H9 (cell line): ENCODE measurements at regions not wholly inside any gene's neighbourhood (a gene's known extent, or its start where the extent isn't known, plus 50 kb on each side); places are given as distances from the start of the nearest gene placed in this dataset.

Experiments
- DNase-seq: peaks from one replicate; pipeline ENCODE4 v3.0.0-alpha.2; 2017
- H2AFZ ChIP-seq: one replicate; pipeline ENCODE4 v1.6.1; 2013; ENCODE audit warnings: mild to moderate bottlenecking, low read length, control low read depth, moderate library complexity
- H2AK5ac ChIP-seq: 2 replicates; pipeline ENCODE4 v1.6.1; 2013; ENCODE audit warnings: low read length, control low read depth, mixed read lengths; ENCODE audit not compliant: insufficient read length
- H2BK120ac ChIP-seq: one replicate; pipeline ENCODE4 v1.6.1; 2013; ENCODE audit warnings: low read depth, mild to moderate bottlenecking, low read length, control low read depth, inconsistent platforms; ENCODE audit not compliant: poor library complexity, severe bottlenecking
- H2BK12ac ChIP-seq: 2 replicates; pipeline ENCODE4 v1.6.1; 2013; ENCODE audit warnings: low read length, control low read depth, mixed read lengths, low read depth; ENCODE audit not compliant: insufficient read length
- H2BK15ac ChIP-seq: 2 replicates; pipeline ENCODE4 v1.6.1; 2013; ENCODE audit warnings: low read depth, low read length, control low read depth
- H2BK20ac ChIP-seq: one replicate; pipeline ENCODE4 v1.6.1; 2013; ENCODE audit warnings: low read depth, mild to moderate bottlenecking, low read length, control low read depth, inconsistent platforms; ENCODE audit not compliant: poor library complexity, severe bottlenecking
- H2BK5ac ChIP-seq: 2 replicates; pipeline ENCODE4 v1.6.1; 2013; ENCODE audit warnings: low read length, control low read depth, mixed read lengths; ENCODE audit not compliant: insufficient read length
- H3K14ac ChIP-seq: 2 replicates; pipeline ENCODE4 v1.6.1; 2013; ENCODE audit warnings: low read length, control low read depth; ENCODE audit not compliant: insufficient read depth
- H3K18ac ChIP-seq: 2 replicates; pipeline ENCODE4 v1.6.1; 2013; ENCODE audit warnings: low read depth, mild to moderate bottlenecking, mixed read lengths, low read length, control low read depth; ENCODE audit not compliant: insufficient read length
- H3K23ac ChIP-seq: 2 replicates; pipeline ENCODE4 v1.6.1; 2013; ENCODE audit warnings: low read length, control low read depth, mixed read lengths, low read depth; ENCODE audit not compliant: insufficient read length
- H3K23me2 ChIP-seq: 2 replicates; pipeline ENCODE4 v1.6.1; 2013; ENCODE audit warnings: low read depth, mild to moderate bottlenecking, mixed read lengths, low read length, control low read depth; ENCODE audit not compliant: insufficient read length, poor library complexity, severe bottlenecking
- H3K27ac ChIP-seq: 2 replicates; pipeline ENCODE4 v1.5.1; 2013; ENCODE audit warnings: low read length, control low read depth, mixed read lengths, low read depth; ENCODE audit not compliant: insufficient read length
- H3K27me3 ChIP-seq: 2 replicates; pipeline ENCODE4 v1.6.1; 2013; ENCODE audit warnings: low read length, control low read depth, inconsistent platforms; ENCODE audit not compliant: insufficient read depth
- H3K4ac ChIP-seq: 2 replicates; pipeline ENCODE4 v1.6.1; 2013; ENCODE audit warnings: low read depth, mild to moderate bottlenecking, control low read depth, inconsistent platforms, low read length, moderate library complexity
- H3K4me1 ChIP-seq: 2 replicates; pipeline ENCODE4 v1.6.1; 2013; ENCODE audit warnings: low read length, control low read depth, inconsistent platforms; ENCODE audit not compliant: insufficient read depth
- H3K4me2 ChIP-seq: 2 replicates; pipeline ENCODE4 v1.6.1; 2013; ENCODE audit warnings: low read length, control low read depth, mixed read lengths; ENCODE audit not compliant: insufficient read length, insufficient read depth
- H3K56ac ChIP-seq: 2 replicates; pipeline ENCODE4 v1.6.1; 2013; ENCODE audit warnings: low read depth, mild to moderate bottlenecking, mixed read lengths, low read length, control low read depth; ENCODE audit not compliant: insufficient read length
- H3K79me1 ChIP-seq: 2 replicates; pipeline ENCODE4 v1.6.1; 2013; ENCODE audit warnings: low read depth, mild to moderate bottlenecking, moderate library complexity, low read length, control low read depth, inconsistent platforms; ENCODE audit not compliant: insufficient read depth, poor library complexity, severe bottlenecking
- H3K79me2 ChIP-seq: 2 replicates; pipeline ENCODE4 v1.6.1; 2013; ENCODE audit warnings: low read length, control low read depth, inconsistent platforms; ENCODE audit not compliant: insufficient read depth
- H3K9ac ChIP-seq: 2 replicates; pipeline ENCODE4 v1.6.1; 2013; ENCODE audit warnings: low read length, control low read depth, mixed read lengths; ENCODE audit not compliant: insufficient read length; ENCODE audit errors: extremely low read depth
- H3K9me3 ChIP-seq: one replicate; pipeline ENCODE4 v1.6.1; 2013; ENCODE audit warnings: low read depth, low read length, inconsistent platforms; ENCODE audit not compliant: control insufficient read depth
- H3T11ph ChIP-seq: one replicate; pipeline ENCODE4 v1.6.1; 2013; ENCODE audit warnings: mild to moderate bottlenecking, low read length, control low read depth, inconsistent platforms
- H4K20me1 ChIP-seq: one replicate; pipeline ENCODE4 v1.6.1; 2013; ENCODE audit not compliant: control insufficient read depth, insufficient read length, insufficient read depth
- H4K5ac ChIP-seq: 2 replicates; pipeline ENCODE4 v1.6.1; 2013; ENCODE audit warnings: low read depth, mild to moderate bottlenecking, mixed read lengths, low read length, control low read depth; ENCODE audit not compliant: insufficient read length
- H4K8ac ChIP-seq: replicated peaks from 2 replicates; pipeline ENCODE4 v1.6.1; 2013; ENCODE audit warnings: low read length, control low read depth, mixed read lengths, low read depth; ENCODE audit not compliant: insufficient read length
- H4K91ac ChIP-seq: 2 replicates; pipeline ENCODE4 v1.6.1; 2013; ENCODE audit warnings: low read depth, mild to moderate bottlenecking, moderate library complexity, mixed read lengths, low read length, control low read depth; ENCODE audit not compliant: insufficient read length
- H3K27ac Mint-ChIP-seq, 3 experiments: 2 replicates in 2 of 3; 3 replicates in 1 of 3; pipeline ENCODE4 v1.8.0; 2020 to 2021; ENCODE audit warnings: mixed read lengths in 3 of 3, mild to moderate bottlenecking in 1 of 3, moderate library complexity in 1 of 3
- H3K27me3 Mint-ChIP-seq: 2 replicates; pipeline ENCODE4 v1.8.0; 2021; ENCODE audit warnings: low read depth, mild to moderate bottlenecking, moderate library complexity, mixed read lengths
- H3K36me3 Mint-ChIP-seq, 3 experiments: 2 replicates in 2 of 3; 3 replicates in 1 of 3; pipeline ENCODE4 v1.8.0; 2020 to 2021; ENCODE audit warnings: low read depth in 3 of 3, mixed read lengths in 3 of 3; ENCODE audit not compliant: insufficient read depth in 1 of 3
- H3K4me1 Mint-ChIP-seq, 2 experiments: 2 replicates each; pipeline ENCODE4 v1.8.0; 2020; ENCODE audit warnings: mixed read lengths in 2 of 2
- H3K4me3 Mint-ChIP-seq, 2 experiments: 2 replicates in 1 of 2; 3 replicates in 1 of 2; pipeline ENCODE4 v1.8.0; 2020 to 2021; ENCODE audit warnings: mild to moderate bottlenecking in 2 of 2, mixed read lengths in 2 of 2, moderate library complexity in 1 of 2
- H3K9me3 Mint-ChIP-seq, 2 experiments: 2 replicates in 1 of 2; 3 replicates in 1 of 2; pipeline ENCODE4 v1.8.0; 2020; ENCODE audit warnings: mild to moderate bottlenecking in 2 of 2, mixed read lengths in 2 of 2, moderate library complexity in 1 of 2
- TF ChIP-seq, protein P1 (sequence below): fragments of 200-600 bp; sonication (generic); conservative IDR thresholded peaks from 3 replicates; pipeline ENCODE4 v1.8.0; 2021; ENCODE audit warnings: antibody characterized with exemption, mild to moderate bottlenecking

DNA sequence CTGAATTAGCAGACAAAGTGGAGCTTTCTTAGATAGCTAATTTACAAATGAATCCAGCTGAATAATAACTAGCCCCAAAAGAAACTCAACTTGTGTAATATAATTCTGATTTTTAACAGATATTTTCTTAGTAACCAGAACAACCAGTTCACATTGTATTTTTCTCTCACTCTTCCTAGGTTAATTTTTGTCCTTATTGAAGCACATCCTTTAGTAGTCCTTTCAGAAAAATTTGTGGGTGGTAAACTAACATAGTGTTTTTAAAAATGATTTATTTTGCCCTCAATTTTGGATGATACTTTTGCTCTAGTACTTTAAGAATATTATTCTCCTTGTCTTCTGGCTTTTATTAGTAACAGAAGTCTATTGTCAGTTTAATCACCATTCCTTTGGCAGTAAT is 190.6 kb upstream of the SLC39A10 start:
- Mint-ChIP-seq H3K27me3 (no peaks in the 10 kb centered on the region), H3K4me3 (no peak overlapping the region), H3K4me1 (no peaks in the 10 kb centered on the region), H3K36me3 (no peaks in the 10 kb centered on the region; a peak in 1 of 7 replicates), H3K9me3 (peaks cover 0 to 7% of the 10 kb centered on the region in 2 experiments; a peak in 1 of 5 replicates), H3K27ac (no peak overlapping the region)
- Histone ChIP-seq H3K4me2 (no peak overlapping the region), H2AK5ac (no peak overlapping the region), H3K23me2 (no peaks in the 10 kb centered on the region), H3K14ac (no peak overlapping the region), H3K23ac (no peak overlapping the region), H3K4ac (no peak overlapping the region), H2BK5ac (no peak overlapping the region), H3K27ac (no peak overlapping the region), H3K9me3 (no peaks in the 10 kb centered on the region), H2BK15ac (no peak overlapping the region), H2BK12ac (no peak overlapping the region), H4K20me1 (no peaks in the 10 kb centered on the region), H4K5ac (no peak overlapping the region), H2BK20ac (no peak overlapping the region), H2AFZ (no peak overlapping the region), H4K8ac (no peak overlapping the region), H3K79me1 (no peaks in the 10 kb centered on the region), H3K4me1 (no peaks in the 10 kb centered on the region), H3K18ac (no peak overlapping the region), H2BK120ac (no peak overlapping the region), H3K9ac (no peak overlapping the region), H3K27me3 (no peaks in the 10 kb centered on the region), H4K91ac (no peak overlapping the region), H3T11ph (no peak overlapping the region), H3K56ac (no peak overlapping the region), H3K79me2 (no peaks in the 10 kb centered on the region)
- TF ChIP-seq, protein P1, sequence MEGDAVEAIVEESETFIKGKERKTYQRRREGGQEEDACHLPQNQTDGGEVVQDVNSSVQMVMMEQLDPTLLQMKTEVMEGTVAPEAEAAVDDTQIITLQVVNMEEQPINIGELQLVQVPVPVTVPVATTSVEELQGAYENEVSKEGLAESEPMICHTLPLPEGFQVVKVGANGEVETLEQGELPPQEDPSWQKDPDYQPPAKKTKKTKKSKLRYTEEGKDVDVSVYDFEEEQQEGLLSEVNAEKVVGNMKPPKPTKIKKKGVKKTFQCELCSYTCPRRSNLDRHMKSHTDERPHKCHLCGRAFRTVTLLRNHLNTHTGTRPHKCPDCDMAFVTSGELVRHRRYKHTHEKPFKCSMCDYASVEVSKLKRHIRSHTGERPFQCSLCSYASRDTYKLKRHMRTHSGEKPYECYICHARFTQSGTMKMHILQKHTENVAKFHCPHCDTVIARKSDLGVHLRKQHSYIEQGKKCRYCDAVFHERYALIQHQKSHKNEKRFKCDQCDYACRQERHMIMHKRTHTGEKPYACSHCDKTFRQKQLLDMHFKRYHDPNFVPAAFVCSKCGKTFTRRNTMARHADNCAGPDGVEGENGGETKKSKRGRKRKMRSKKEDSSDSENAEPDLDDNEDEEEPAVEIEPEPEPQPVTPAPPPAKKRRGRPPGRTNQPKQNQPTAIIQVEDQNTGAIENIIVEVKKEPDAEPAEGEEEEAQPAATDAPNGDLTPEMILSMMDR: no peak
- no peak for DNase-seq
